H9 (cell line): ENCODE measurements at regions not wholly inside any gene's neighbourhood (a gene's known extent, or its start where the extent isn't known, plus 50 kb on each side); places are given as distances from the start of the nearest gene placed in this dataset.

Source experiments
- DNase-seq: peaks from one replicate; pipeline ENCODE4 v3.0.0-alpha.2; 2017
- H2AFZ ChIP-seq: one replicate; pipeline ENCODE4 v1.6.1; 2013; ENCODE audit warnings: mild to moderate bottlenecking, low read length, control low read depth, moderate library complexity
- H2AK5ac ChIP-seq: 2 replicates; pipeline ENCODE4 v1.6.1; 2013; ENCODE audit warnings: low read length, control low read depth, mixed read lengths; ENCODE audit not compliant: insufficient read length
- H2BK120ac ChIP-seq: one replicate; pipeline ENCODE4 v1.6.1; 2013; ENCODE audit warnings: low read depth, mild to moderate bottlenecking, low read length, control low read depth, inconsistent platforms; ENCODE audit not compliant: poor library complexity, severe bottlenecking
- H2BK12ac ChIP-seq: 2 replicates; pipeline ENCODE4 v1.6.1; 2013; ENCODE audit warnings: low read length, control low read depth, mixed read lengths, low read depth; ENCODE audit not compliant: insufficient read length
- H2BK15ac ChIP-seq: 2 replicates; pipeline ENCODE4 v1.6.1; 2013; ENCODE audit warnings: low read depth, low read length, control low read depth
- H2BK20ac ChIP-seq: one replicate; pipeline ENCODE4 v1.6.1; 2013; ENCODE audit warnings: low read depth, mild to moderate bottlenecking, low read length, control low read depth, inconsistent platforms; ENCODE audit not compliant: poor library complexity, severe bottlenecking
- H2BK5ac ChIP-seq: 2 replicates; pipeline ENCODE4 v1.6.1; 2013; ENCODE audit warnings: low read length, control low read depth, mixed read lengths; ENCODE audit not compliant: insufficient read length
- H3K14ac ChIP-seq: 2 replicates; pipeline ENCODE4 v1.6.1; 2013; ENCODE audit warnings: low read length, control low read depth; ENCODE audit not compliant: insufficient read depth
- H3K18ac ChIP-seq: 2 replicates; pipeline ENCODE4 v1.6.1; 2013; ENCODE audit warnings: low read depth, mild to moderate bottlenecking, mixed read lengths, low read length, control low read depth; ENCODE audit not compliant: insufficient read length
- H3K23ac ChIP-seq: 2 replicates; pipeline ENCODE4 v1.6.1; 2013; ENCODE audit warnings: low read length, control low read depth, mixed read lengths, low read depth; ENCODE audit not compliant: insufficient read length
- H3K23me2 ChIP-seq: 2 replicates; pipeline ENCODE4 v1.6.1; 2013; ENCODE audit warnings: low read depth, mild to moderate bottlenecking, mixed read lengths, low read length, control low read depth; ENCODE audit not compliant: insufficient read length, poor library complexity, severe bottlenecking
- H3K27ac ChIP-seq: 2 replicates; pipeline ENCODE4 v1.5.1; 2013; ENCODE audit warnings: low read length, control low read depth, mixed read lengths, low read depth; ENCODE audit not compliant: insufficient read length
- H3K27me3 ChIP-seq: 2 replicates; pipeline ENCODE4 v1.6.1; 2013; ENCODE audit warnings: low read length, control low read depth, inconsistent platforms; ENCODE audit not compliant: insufficient read depth
- H3K4ac ChIP-seq: 2 replicates; pipeline ENCODE4 v1.6.1; 2013; ENCODE audit warnings: low read depth, mild to moderate bottlenecking, control low read depth, inconsistent platforms, low read length, moderate library complexity
- H3K4me1 ChIP-seq: 2 replicates; pipeline ENCODE4 v1.6.1; 2013; ENCODE audit warnings: low read length, control low read depth, inconsistent platforms; ENCODE audit not compliant: insufficient read depth
- H3K4me2 ChIP-seq: 2 replicates; pipeline ENCODE4 v1.6.1; 2013; ENCODE audit warnings: low read length, control low read depth, mixed read lengths; ENCODE audit not compliant: insufficient read length, insufficient read depth
- H3K56ac ChIP-seq: 2 replicates; pipeline ENCODE4 v1.6.1; 2013; ENCODE audit warnings: low read depth, mild to moderate bottlenecking, mixed read lengths, low read length, control low read depth; ENCODE audit not compliant: insufficient read length
- H3K79me1 ChIP-seq: 2 replicates; pipeline ENCODE4 v1.6.1; 2013; ENCODE audit warnings: low read depth, mild to moderate bottlenecking, moderate library complexity, low read length, control low read depth, inconsistent platforms; ENCODE audit not compliant: insufficient read depth, poor library complexity, severe bottlenecking
- H3K79me2 ChIP-seq: 2 replicates; pipeline ENCODE4 v1.6.1; 2013; ENCODE audit warnings: low read length, control low read depth, inconsistent platforms; ENCODE audit not compliant: insufficient read depth
- H3K9ac ChIP-seq: 2 replicates; pipeline ENCODE4 v1.6.1; 2013; ENCODE audit warnings: low read length, control low read depth, mixed read lengths; ENCODE audit not compliant: insufficient read length; ENCODE audit errors: extremely low read depth
- H3K9me3 ChIP-seq: one replicate; pipeline ENCODE4 v1.6.1; 2013; ENCODE audit warnings: low read depth, low read length, inconsistent platforms; ENCODE audit not compliant: control insufficient read depth
- H3T11ph ChIP-seq: one replicate; pipeline ENCODE4 v1.6.1; 2013; ENCODE audit warnings: mild to moderate bottlenecking, low read length, control low read depth, inconsistent platforms
- H4K20me1 ChIP-seq: one replicate; pipeline ENCODE4 v1.6.1; 2013; ENCODE audit not compliant: control insufficient read depth, insufficient read length, insufficient read depth
- H4K5ac ChIP-seq: 2 replicates; pipeline ENCODE4 v1.6.1; 2013; ENCODE audit warnings: low read depth, mild to moderate bottlenecking, mixed read lengths, low read length, control low read depth; ENCODE audit not compliant: insufficient read length
- H4K8ac ChIP-seq: replicated peaks from 2 replicates; pipeline ENCODE4 v1.6.1; 2013; ENCODE audit warnings: low read length, control low read depth, mixed read lengths, low read depth; ENCODE audit not compliant: insufficient read length
- H4K91ac ChIP-seq: 2 replicates; pipeline ENCODE4 v1.6.1; 2013; ENCODE audit warnings: low read depth, mild to moderate bottlenecking, moderate library complexity, mixed read lengths, low read length, control low read depth; ENCODE audit not compliant: insufficient read length
- H3K27ac Mint-ChIP-seq, 3 experiments: 2 replicates in 2 of 3; 3 replicates in 1 of 3; pipeline ENCODE4 v1.8.0; 2020 to 2021; ENCODE audit warnings: mixed read lengths in 3 of 3, mild to moderate bottlenecking in 1 of 3, moderate library complexity in 1 of 3
- H3K27me3 Mint-ChIP-seq: 2 replicates; pipeline ENCODE4 v1.8.0; 2021; ENCODE audit warnings: low read depth, mild to moderate bottlenecking, moderate library complexity, mixed read lengths
- H3K36me3 Mint-ChIP-seq, 3 experiments: 2 replicates in 2 of 3; 3 replicates in 1 of 3; pipeline ENCODE4 v1.8.0; 2020 to 2021; ENCODE audit warnings: low read depth in 3 of 3, mixed read lengths in 3 of 3; ENCODE audit not compliant: insufficient read depth in 1 of 3
- H3K4me1 Mint-ChIP-seq, 2 experiments: 2 replicates each; pipeline ENCODE4 v1.8.0; 2020; ENCODE audit warnings: mixed read lengths in 2 of 2
- H3K4me3 Mint-ChIP-seq, 2 experiments: 2 replicates in 1 of 2; 3 replicates in 1 of 2; pipeline ENCODE4 v1.8.0; 2020 to 2021; ENCODE audit warnings: mild to moderate bottlenecking in 2 of 2, mixed read lengths in 2 of 2, moderate library complexity in 1 of 2
- H3K9me3 Mint-ChIP-seq, 2 experiments: 2 replicates in 1 of 2; 3 replicates in 1 of 2; pipeline ENCODE4 v1.8.0; 2020; ENCODE audit warnings: mild to moderate bottlenecking in 2 of 2, mixed read lengths in 2 of 2, moderate library complexity in 1 of 2
- WGBS: extraction: QIAGEN DNeasy Blood & Tissue Kit; methylation state at CpG from one replicate; pipeline ENCODE4 v1.1.7; 2013; ENCODE audit warnings: missing lambda C conversion rate, low lambda C conversion rate, mixed read lengths; ENCODE audit not compliant: insufficient read length; ENCODE audit errors: extremely low coverage; 5-methylcytosine and 5-hydroxymethylcytosine counted together
- TF ChIP-seq, protein P1 (sequence below): fragments of 200-600 bp; sonication (generic); conservative IDR thresholded peaks from 3 replicates; pipeline ENCODE4 v1.8.0; 2021; ENCODE audit warnings: antibody characterized with exemption, mild to moderate bottlenecking

GRCh38 chr7:32153006-32153405, 82.8 kb upstream of the PDE1C start:
- no peak overlapping the region for H2BK12ac ChIP-seq
- Mint-ChIP-seq H3K4me3 (no peak overlapping the region), H3K27ac (no peak overlapping the region), H3K4me1 (peaks cover 6 to 14% of the 10 kb centered on the region in 2 experiments), H3K36me3 (peaks cover 0 to 8% (median 2%) of the 10 kb centered on the region in 3 experiments; a peak in 2 of 7 replicates), H3K27me3 (peaks cover 25% of the 10 kb centered on the region), H3K9me3 (peaks cover 7 to 9% of the 10 kb centered on the region in 2 experiments; a peak in 4 of 5 replicates)
- H3K14ac ChIP-seq, result no peak overlapping the region
- H2AK5ac ChIP-seq, result no peak overlapping the region
- H2BK5ac ChIP-seq, result no peak overlapping the region
- no peaks in the 10 kb centered on the region for H4K20me1 ChIP-seq
- no peak overlapping the region for H4K8ac ChIP-seq
- no peaks in the 10 kb centered on the region for H3K9me3 ChIP-seq
- TF ChIP-seq, protein P1, sequence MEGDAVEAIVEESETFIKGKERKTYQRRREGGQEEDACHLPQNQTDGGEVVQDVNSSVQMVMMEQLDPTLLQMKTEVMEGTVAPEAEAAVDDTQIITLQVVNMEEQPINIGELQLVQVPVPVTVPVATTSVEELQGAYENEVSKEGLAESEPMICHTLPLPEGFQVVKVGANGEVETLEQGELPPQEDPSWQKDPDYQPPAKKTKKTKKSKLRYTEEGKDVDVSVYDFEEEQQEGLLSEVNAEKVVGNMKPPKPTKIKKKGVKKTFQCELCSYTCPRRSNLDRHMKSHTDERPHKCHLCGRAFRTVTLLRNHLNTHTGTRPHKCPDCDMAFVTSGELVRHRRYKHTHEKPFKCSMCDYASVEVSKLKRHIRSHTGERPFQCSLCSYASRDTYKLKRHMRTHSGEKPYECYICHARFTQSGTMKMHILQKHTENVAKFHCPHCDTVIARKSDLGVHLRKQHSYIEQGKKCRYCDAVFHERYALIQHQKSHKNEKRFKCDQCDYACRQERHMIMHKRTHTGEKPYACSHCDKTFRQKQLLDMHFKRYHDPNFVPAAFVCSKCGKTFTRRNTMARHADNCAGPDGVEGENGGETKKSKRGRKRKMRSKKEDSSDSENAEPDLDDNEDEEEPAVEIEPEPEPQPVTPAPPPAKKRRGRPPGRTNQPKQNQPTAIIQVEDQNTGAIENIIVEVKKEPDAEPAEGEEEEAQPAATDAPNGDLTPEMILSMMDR, result no peak
- no peak overlapping the region for H2BK120ac ChIP-seq
- H2BK20ac ChIP-seq, result no peak overlapping the region
- no peak overlapping the region for H3K27ac ChIP-seq
- H4K5ac ChIP-seq, result no peak overlapping the region
- no peak overlapping the region for H3K23ac ChIP-seq
- no peak overlapping the region for H3K56ac ChIP-seq
- no CpG with 5 or more reads among the region's 4 CpGs for WGBS
- H3K4me2 ChIP-seq, result no peak overlapping the region
- H2BK15ac ChIP-seq, result no peak overlapping the region
- H4K91ac ChIP-seq, result no peak overlapping the region
- no peak overlapping the region for H3K9ac ChIP-seq
- H3T11ph ChIP-seq, result no peak overlapping the region
- no peaks in the 10 kb centered on the region for H3K27me3 ChIP-seq
- no peaks in the 10 kb centered on the region for H3K23me2 ChIP-seq
- H3K4ac ChIP-seq, result no peak overlapping the region
- no peaks in the 10 kb centered on the region for H3K79me1 ChIP-seq
- no peaks in the 10 kb centered on the region for H3K4me1 ChIP-seq
- H3K18ac ChIP-seq, result no peak overlapping the region
- no peak overlapping the region for H2AFZ ChIP-seq
- no peaks in the 10 kb centered on the region for H3K79me2 ChIP-seq
- no peak for DNase-seq
